Fibroblast of upper back skin (primary cell): ENCODE measurements at regions not wholly inside any gene's neighbourhood (a gene's known extent, or its start where the extent isn't known, plus 50 kb on each side); places are given as distances from the start of the nearest gene placed in this dataset.
"Not testable (repeated sequence)": the region's sequence is repeated elsewhere in the genome, so short reads cannot be mapped to it uniquely, and the experiment has no call there.

Source experiments
- DNase-seq: peaks from one replicate; pipeline ENCODE4 v3.0.0-alpha.2; 2013

- no peak for DNase-seq
Observed at GRCh38 chr2:21353879-21354679, 230.3 kb downstream of the TDRD15 start.

- DNase-seq: no peak
Observed at GRCh38 chr2:21356086-21356856, 232.5 kb downstream of the TDRD15 start.

- no peak for DNase-seq
Observed at GRCh38 chr2:21356857-21357255, 233.1 kb downstream of the TDRD15 start.

DNA sequence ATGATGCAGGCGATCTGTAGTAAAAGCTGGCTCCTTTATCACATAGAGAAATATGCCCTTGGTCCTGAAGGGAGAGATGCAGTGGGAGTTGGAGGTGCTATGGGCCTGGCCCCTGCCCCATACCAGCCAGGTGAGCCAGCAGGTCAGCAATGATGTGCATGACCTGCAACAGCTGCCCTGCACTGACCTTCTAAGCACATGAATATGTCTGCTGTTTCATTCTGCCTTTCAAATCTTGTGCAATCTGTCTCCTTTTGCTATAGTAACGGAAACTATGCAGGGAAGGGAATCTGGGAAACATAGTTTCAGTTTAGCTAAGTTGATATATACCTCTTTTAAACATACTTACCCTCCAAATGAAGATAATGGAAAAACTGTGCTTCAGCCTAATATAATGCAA, 235.2 kb downstream of the TDRD15 start:
- DNase-seq: peak; percentile 12

DNA sequence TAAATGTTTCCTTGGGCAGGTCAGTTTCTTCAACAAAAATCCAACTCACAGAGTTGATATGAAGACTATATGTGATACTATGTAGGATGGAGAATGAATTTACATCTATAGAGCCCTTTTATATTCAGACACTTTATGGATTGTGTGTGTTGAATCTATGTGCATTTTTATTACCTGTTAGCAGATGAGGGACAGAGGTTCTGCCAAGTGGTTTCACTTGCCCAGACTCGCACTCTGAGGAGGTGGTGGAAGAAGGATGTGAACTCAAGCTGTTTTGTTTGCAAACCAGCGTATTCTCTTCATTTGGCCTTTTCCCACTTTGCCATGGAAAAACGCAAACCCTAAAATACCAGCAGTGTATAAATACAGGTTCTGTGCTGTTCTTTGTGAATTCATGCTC, 237.6 kb downstream of the TDRD15 start:
- DNase-seq: no peak

- no peak for DNase-seq
Observed at GRCh38 chr2:21361957-21362486, 238.3 kb downstream of the TDRD15 start.

GRCh38 chr2:21363364-21363763, 239.6 kb downstream of the TDRD15 start:
- DNase-seq: no peak

DNA sequence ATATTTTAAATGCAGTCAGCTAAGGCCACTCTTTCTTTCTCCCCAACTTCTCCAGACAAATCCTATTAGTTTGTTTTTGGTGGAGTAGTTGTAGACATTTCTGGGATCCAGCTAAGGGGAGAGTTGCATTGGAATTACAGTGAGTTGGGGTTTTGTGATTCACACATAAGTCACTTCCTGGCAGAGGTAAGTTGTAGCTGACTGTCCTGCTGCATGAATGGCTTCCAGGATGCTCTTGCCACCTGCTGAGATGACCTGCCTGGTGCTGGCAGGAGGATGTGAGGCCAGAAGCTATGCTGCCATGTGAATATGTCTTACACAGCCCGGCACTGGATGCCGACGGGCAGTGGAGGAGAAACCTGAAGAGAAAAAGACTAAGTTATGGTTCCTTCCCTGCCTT, 243.7 kb downstream of the TDRD15 start:
- peak; percentile 30 for DNase-seq

DNA sequence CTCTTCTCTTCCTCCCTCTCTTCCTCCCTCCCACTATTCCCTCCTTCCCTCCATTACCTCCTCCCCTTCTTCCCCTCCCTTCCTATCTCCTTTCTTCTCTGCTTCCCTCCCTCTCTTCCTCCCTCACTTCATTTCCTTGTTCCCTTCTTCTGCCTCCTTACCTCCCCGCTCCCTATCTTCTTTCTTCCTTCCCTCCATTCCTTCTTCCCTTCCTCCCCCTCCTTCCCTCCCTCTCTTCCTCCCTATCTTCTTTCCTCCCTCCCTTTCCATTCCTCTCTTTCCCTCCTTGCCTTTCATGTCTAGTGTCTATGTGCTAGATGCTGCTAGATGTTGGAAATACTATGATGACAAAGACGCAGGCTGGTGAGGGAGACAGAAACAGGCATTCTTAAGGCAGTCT, 246.0 kb downstream of the TDRD15 start:
- no peak for DNase-seq

- DNase-seq: no peak
Observed at GRCh38 chr2:21371499-21372003, 247.8 kb downstream of the TDRD15 start.

GRCh38 chr2:21372654-21373053, 248.9 kb downstream of the TDRD15 start:
- DNase-seq: no peak

- no peak for DNase-seq
Observed at GRCh38 chr2:21376864-21377263, 253.1 kb downstream of the TDRD15 start.

DNA sequence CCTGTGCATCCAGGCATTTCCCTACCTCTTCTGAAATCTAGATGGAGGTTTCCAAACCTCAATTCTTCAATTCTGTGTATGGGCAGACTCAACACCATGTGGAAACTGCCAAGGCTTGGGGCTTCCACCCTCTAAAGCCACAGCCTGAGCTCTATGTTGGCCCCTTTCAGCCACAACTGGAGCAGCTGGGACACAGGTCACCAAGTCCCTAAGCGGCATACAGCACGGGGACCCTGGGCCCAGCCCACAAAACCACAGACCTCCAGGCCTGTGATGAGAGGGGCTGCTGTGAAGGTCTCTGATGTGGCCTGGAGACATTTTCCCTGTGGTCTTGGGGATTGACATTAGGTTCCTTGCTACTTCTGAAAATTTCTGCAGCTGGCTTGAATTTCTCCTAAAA, 255.4 kb downstream of the TDRD15 start:
- no peak for DNase-seq

- not testable (repeated sequence) for DNase-seq
Observed at GRCh38 chr2:21379668-21380067, 255.9 kb downstream of the TDRD15 start.

- DNase-seq: peak; percentile 42
Observed at GRCh38 chr2:21381421-21381820, 257.7 kb downstream of the TDRD15 start.

DNA sequence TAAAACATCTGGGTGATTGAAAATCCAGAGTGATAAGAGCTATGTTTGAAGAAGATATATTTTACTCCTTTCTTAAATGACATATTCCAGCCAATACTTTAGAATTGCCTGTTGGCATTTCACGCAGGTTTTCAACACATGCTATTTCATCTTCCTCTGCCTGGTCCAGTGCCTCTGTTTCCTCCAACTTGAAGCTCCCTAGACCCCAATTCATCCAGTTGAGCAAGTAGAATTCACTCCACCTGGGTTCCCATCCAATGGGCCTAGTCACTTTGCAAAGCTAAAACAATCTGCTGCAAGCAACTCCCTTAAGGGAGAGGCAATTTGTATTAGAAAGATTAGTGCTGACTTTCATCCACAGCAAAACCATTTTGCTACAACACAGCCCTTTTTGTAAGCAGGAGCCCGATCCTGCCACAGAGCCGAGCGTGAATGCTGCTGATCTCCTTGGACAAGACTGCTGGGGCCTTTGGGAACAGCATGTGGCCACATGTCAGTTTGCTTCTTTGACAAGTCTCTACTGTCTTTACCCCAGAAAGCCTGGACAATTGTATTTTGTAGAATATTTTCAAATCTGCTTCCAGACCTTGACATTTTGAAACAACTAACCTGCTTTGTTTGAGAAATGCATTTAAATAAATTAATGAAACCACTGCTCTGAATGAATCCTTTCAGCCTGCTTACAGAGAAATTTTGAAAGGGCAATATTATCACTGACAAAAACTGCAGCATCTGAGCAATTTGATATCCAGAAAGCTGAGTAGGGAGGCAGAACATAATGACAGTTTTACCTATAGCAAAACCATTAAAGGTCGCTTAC, 259.1 kb downstream of the TDRD15 start:
- DNase-seq: no peak

DNA sequence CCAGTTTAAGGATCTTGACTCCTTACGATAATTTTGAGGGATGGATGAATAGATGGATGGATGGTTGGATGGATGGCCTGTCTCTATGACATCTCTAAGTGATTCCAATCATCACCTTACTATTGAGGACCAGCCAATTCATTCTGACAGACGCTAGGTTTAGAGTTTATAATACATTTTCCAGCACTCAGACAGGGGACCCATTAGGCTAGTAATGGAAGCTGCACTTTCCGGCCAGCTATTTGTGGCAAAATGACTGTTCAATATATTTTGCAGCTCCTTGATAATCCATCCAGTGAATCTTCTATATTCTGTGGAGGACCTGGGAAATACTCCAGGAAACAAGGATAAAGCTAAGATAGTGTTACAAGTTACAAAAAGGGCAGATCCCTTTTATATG, 262.9 kb downstream of the TDRD15 start:
- no peak for DNase-seq

- no peak for DNase-seq
Observed at GRCh38 chr2:21392649-21393048, 268.9 kb downstream of the TDRD15 start.

- DNase-seq: no peak
Observed at GRCh38 chr2:21393173-21393572, 269.4 kb downstream of the TDRD15 start.

- no peak for DNase-seq
Observed at GRCh38 chr2:21395366-21395765, 271.6 kb downstream of the TDRD15 start.

DNA sequence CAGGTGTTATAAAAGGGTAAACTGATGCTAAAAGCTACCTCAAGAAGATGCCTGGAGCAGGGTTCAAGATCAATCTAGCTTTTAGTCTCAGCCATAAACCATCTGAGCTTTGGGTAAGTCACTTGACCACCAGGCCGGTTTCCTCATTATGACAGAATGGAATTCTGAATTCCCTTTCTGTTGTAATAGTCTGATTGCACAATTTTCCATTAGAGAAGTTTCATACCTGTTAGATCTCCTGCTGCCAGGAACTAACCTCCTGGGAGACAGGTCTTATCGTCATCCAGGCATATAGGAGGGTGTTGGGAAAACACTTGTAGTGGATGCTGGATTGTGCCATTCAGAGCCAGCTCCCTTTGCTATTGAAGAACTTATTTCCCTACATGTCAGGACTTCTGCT, 272.5 kb downstream of the TDRD15 start:
- no peak for DNase-seq

GRCh38 chr2:21401022-21401698, 277.4 kb downstream of the TDRD15 start:
- no peak for DNase-seq
